ENCODE measurements at regions not wholly inside any gene's neighbourhood (a gene's known extent, or its start where the extent isn't known, plus 50 kb on each side); places are given as distances from the start of the nearest gene placed in this dataset.

- no peak for TF ChIP-seq CTCF (IDR thresholded peaks at IDR 0.05)
- ATAC-seq, result no peak
- Histone ChIP-seq H3K4me1 (no peaks in the 10 kb centered on the region), H3K27me3 (ENCODE audit: insufficient read depth in 3 of 3, low read length in 2 of 3) (no peaks in the 10 kb centered on the region), H3K4me3 (no peak overlapping the region), H3K9me3 (no peaks in the 10 kb centered on the region), H3K36me3 (ENCODE audit: insufficient read depth in 1 of 2, low read depth in 1 of 2) (no peaks in the 10 kb centered on the region), H3K27ac (no peak overlapping the region)
- intact Hi-C loops (cut with DNase I), result no loop called here
- DNase-seq, result no peak
- 62 to 76% (median 69%) methylated on average over 5 of the region's 5 CpGs for WGBS, 3 donors
Measured at GRCh38 chr6:53412021-53412715, 63.4 kb upstream of the ELOVL5 start.

- TF ChIP-seq CTCF (IDR thresholded peaks at IDR 0.05), result no peak
- H3K4me3 ChIP-seq, result no peak overlapping the region
- DNase-seq, result no peak
- no peaks in the 10 kb centered on the region for H3K4me1 ChIP-seq
- 51 to 62% (median 62%) methylated on average over 2 of the region's 2 CpGs for WGBS, 3 donors
- no peak overlapping the region for H3K27ac ChIP-seq
- no peaks in the 10 kb centered on the region for H3K36me3 ChIP-seq (ENCODE audit: insufficient read depth in 1 of 2, low read depth in 1 of 2)
- intact Hi-C loops (cut with DNase I), result no loop called here
- no peaks in the 10 kb centered on the region for H3K9me3 ChIP-seq
- ATAC-seq, result no peak
- no peaks in the 10 kb centered on the region for H3K27me3 ChIP-seq (ENCODE audit: insufficient read depth in 3 of 3, low read length in 2 of 3)
Measured at GRCh38 chr6:53411451-53411850, 62.7 kb upstream of the ELOVL5 start.

GRCh38 chr6:53410508-53411258, 61.9 kb upstream of the ELOVL5 start:
- no peaks in the 10 kb centered on the region for H3K36me3 ChIP-seq (ENCODE audit: insufficient read depth in 1 of 2, low read depth in 1 of 2)
- no peak overlapping the region for H3K27ac ChIP-seq
- no peaks in the 10 kb centered on the region for H3K4me1 ChIP-seq
- intact Hi-C loops (cut with DNase I), result no loop called here
- TF ChIP-seq CTCF (IDR thresholded peaks at IDR 0.05), result peak; percentile 24
- H3K27me3 ChIP-seq (ENCODE audit: insufficient read depth in 3 of 3, low read length in 2 of 3), result no peaks in the 10 kb centered on the region
- no peak overlapping the region for H3K4me3 ChIP-seq
- peak; percentile 33 to 44 for DNase-seq
- ATAC-seq, result no peak
- WGBS, 3 donors, result 65 to 73% (median 67%) methylated on average over 9 of the region's 9 CpGs
- no peaks in the 10 kb centered on the region for H3K9me3 ChIP-seq

- no peak for ATAC-seq
- H3K27me3 ChIP-seq (ENCODE audit: insufficient read depth in 3 of 3, low read length in 2 of 3), result no peaks in the 10 kb centered on the region
- no peak overlapping the region for H3K4me3 ChIP-seq
- intact Hi-C loops (cut with DNase I), result no loop called here
- no peak for DNase-seq
- TF ChIP-seq CTCF (IDR thresholded peaks at IDR 0.05), result no peak
- H3K27ac ChIP-seq, result no peak overlapping the region
- no peaks in the 10 kb centered on the region for H3K36me3 ChIP-seq (ENCODE audit: insufficient read depth in 1 of 2, low read depth in 1 of 2)
- H3K4me1 ChIP-seq, result no peaks in the 10 kb centered on the region
- H3K9me3 ChIP-seq, result no peaks in the 10 kb centered on the region
Measured at GRCh38 chr6:53408826-53409225, 60.1 kb upstream of the ELOVL5 start.

- intact Hi-C loops (cut with DNase I), result no loop called here
- Histone ChIP-seq H3K4me1 (no peaks in the 10 kb centered on the region), H3K9me3 (no peaks in the 10 kb centered on the region), H3K27me3 (ENCODE audit: insufficient read depth in 3 of 3, low read length in 2 of 3) (no peaks in the 10 kb centered on the region), H3K36me3 (ENCODE audit: insufficient read depth in 1 of 2, low read depth in 1 of 2) (no peaks in the 10 kb centered on the region), H3K4me3 (no peak overlapping the region), H3K27ac (no peak overlapping the region)
- ATAC-seq (no peak), DNase-seq (no peak)
- TF ChIP-seq CTCF (IDR thresholded peaks at IDR 0.05), result no peak
Measured at GRCh38 chr6:53399027-53399344, 50.2 kb upstream of the ELOVL5 start.
